GM12874 (cell line): ENCODE measurements at regions not wholly inside any gene's neighbourhood (a gene's known extent, or its start where the extent isn't known, plus 50 kb on each side); places are given as distances from the start of the nearest gene placed in this dataset.

ENCODE experiments used
- CTCF ChIP-seq: IDR thresholded peaks from 2 replicates; pipeline ENCODE4 v1.5.1; 2011; ENCODE audit warnings: low read depth, mild to moderate bottlenecking, control low read depth, low read length, moderate library complexity; ENCODE audit not compliant: insufficient read depth

- TF ChIP-seq CTCF, result no peak
Observed at GRCh38 chr15:93188236-93188635, 99.2 kb upstream of the RGMA start.

- no peak for TF ChIP-seq CTCF
Observed at GRCh38 chr15:93185796-93186195, 96.8 kb upstream of the RGMA start.

GRCh38 chr15:93182703-93183205 is 93.7 kb upstream of the RGMA start:
- no peak for TF ChIP-seq CTCF

- no peak for TF ChIP-seq CTCF
Observed at GRCh38 chr15:93180656-93181055, 91.6 kb upstream of the RGMA start.

GRCh38 chr15:93180128-93180527 is 91.1 kb upstream of the RGMA start:
- TF ChIP-seq CTCF, result no peak

GRCh38 chr15:93179700-93180102 is 90.7 kb upstream of the RGMA start:
- TF ChIP-seq CTCF, result no peak

- TF ChIP-seq CTCF, result no peak
Observed at GRCh38 chr15:93179072-93179471, 90.1 kb upstream of the RGMA start.

- no peak for TF ChIP-seq CTCF
Observed at GRCh38 chr15:93178371-93178770, 89.4 kb upstream of the RGMA start.
